Esophagus muscularis mucosa (tissue), 4 donors: ENCODE measurements at regions not wholly inside any gene's neighbourhood (a gene's known extent, or its start where the extent isn't known, plus 50 kb on each side); places are given as distances from the start of the nearest gene placed in this dataset.

Experiments
- EP300 ChIP-seq: sonication (generic); formaldehyde crosslinking; IDR thresholded peaks from one replicate; pipeline ENCODE4 v1.6.1; 2017; ENCODE audit warnings: antibody characterized with exemption
- POLR2AphosphoS5 ChIP-seq, 2 donors: sonication (generic); formaldehyde crosslinking; IDR thresholded peaks; one replicate each; pipeline ENCODE4 v1.6.1; 2017; ENCODE audit warnings: antibody characterized with exemption in 2 of 2
- TF ChIP-seq, protein P1 (sequence below), 3 experiments: fragments of 200-600 bp in 2 of 3; fragments of 450-650 bp in 1 of 3; sonication (generic) in 2 of 3; IDR thresholded peaks; one replicate each; pipeline ENCODE4 v1.5.1; 2017 to 2019; ENCODE audit warnings: antibody characterized with exemption in 3 of 3, mild to moderate bottlenecking in 2 of 3, moderate library complexity in 1 of 3

DNA sequence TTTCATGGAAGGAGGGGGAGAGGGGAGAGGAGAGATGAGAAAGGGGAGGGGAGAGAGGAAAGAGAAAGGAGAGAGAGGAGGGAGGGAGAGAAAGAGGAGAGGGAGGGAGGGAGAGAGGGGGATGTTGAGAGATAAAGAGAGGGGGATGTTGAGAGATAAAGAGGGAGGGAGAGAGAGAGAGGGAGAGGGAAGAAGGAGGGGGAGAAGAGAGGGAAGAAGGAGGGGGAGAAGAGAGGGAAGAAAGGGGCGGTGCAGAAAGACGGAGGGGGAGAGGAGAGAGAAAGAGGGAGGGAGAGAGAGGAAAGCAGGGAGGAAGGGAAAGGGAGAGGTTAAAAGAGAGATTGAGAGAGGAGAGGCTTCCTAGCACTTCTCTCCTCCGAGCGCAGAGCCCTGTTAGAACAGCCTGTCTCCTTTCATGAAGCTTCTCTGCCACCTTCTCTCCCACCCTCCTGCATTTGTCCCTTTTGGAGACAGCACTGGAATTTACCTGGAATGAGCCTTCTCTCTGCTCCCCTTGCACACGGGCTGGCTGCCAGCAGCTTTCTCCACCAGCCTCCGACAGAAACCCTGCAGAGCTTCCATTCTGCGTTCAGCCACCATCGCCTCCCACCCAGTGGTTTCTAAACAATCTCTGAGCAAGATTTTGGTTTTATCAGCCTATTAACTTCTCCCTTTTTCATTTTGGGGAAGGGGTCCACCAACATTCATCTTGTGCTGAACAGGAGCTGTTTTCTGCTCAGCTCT lies 74.0 kb upstream of the CARD11 start:
- TF ChIP-seq, protein P1, sequence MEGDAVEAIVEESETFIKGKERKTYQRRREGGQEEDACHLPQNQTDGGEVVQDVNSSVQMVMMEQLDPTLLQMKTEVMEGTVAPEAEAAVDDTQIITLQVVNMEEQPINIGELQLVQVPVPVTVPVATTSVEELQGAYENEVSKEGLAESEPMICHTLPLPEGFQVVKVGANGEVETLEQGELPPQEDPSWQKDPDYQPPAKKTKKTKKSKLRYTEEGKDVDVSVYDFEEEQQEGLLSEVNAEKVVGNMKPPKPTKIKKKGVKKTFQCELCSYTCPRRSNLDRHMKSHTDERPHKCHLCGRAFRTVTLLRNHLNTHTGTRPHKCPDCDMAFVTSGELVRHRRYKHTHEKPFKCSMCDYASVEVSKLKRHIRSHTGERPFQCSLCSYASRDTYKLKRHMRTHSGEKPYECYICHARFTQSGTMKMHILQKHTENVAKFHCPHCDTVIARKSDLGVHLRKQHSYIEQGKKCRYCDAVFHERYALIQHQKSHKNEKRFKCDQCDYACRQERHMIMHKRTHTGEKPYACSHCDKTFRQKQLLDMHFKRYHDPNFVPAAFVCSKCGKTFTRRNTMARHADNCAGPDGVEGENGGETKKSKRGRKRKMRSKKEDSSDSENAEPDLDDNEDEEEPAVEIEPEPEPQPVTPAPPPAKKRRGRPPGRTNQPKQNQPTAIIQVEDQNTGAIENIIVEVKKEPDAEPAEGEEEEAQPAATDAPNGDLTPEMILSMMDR (IDR thresholded peaks at IDR 0.05): no peak
- no peak for TF ChIP-seq POLR2AphosphoS5 (IDR thresholded peaks at IDR 0.05)
- TF ChIP-seq EP300: no peak
